ENCODE measurements at regions not wholly inside any gene's neighbourhood (a gene's known extent, or its start where the extent isn't known, plus 50 kb on each side); places are given as distances from the start of the nearest gene placed in this dataset.

- no peak for DNase-seq
Measured at GRCh38 chr11:127340438-127340837, 339.9 kb upstream of the KIRREL3 start.

- DNase-seq = no peak
Measured at GRCh38 chr11:127339376-127339775, 338.8 kb upstream of the KIRREL3 start.

GRCh38 chr11:127338380-127339259 is 338.1 kb upstream of the KIRREL3 start:
- no peak for DNase-seq

DNA sequence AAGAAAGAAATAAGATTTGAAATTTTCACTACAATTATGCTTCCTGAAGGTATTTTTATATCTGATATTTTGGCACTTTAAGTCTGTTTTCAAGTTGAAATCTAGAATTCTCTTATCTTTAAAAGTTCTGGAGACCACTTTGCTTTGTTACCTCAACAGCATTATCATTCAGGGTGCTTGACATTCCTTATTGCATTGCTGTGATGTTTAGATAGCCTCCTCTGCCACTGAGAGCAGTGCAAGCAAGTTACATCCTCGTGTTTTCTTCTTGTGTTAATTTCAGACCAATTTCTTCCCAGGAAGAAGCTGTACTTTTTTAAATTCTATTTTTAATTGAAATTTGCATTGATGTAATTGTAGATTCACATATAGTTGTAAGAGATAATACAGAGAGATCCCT is 333.9 kb upstream of the KIRREL3 start:
- no peak for DNase-seq

DNA sequence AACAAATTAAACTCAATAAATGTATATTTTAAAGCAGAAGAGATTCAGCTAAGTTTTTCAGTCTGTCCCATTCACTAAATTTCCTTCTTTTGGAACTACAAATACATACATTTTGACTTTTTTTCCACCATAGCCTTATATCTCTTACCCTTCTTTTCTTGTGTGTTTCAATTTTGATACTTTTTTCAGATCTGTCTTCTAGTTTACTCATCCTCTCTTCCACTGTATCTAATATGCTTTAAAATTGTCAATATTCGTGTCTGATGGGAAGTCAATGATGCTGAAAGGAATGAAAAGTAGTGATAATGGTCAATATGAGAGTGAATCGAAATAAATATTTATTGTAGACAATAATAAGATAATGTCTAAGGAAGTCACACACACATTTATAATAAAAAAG is 332.3 kb upstream of the KIRREL3 start:
- no peak for DNase-seq

DNA sequence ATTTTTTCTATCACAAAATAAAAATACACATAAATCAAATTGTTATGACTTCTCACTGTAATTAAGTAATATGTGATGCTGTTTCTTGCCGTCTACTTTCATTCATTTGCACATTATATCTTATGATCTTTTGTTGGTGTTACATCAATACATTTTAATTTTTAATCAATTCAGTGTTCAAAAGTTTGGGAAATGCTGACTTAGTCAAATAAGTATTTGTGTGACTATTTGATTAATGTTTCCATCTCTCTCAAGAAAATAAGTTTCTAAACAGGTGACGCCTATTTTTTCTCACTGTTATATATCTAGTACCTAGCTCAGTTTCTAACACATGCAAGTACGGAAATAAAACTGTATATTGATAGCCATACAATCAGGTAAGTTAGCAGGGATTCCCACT is 329.5 kb upstream of the KIRREL3 start:
- DNase-seq = no peak

GRCh38 chr11:127308291-127308690 is 307.7 kb upstream of the KIRREL3 start:
- DNase-seq = no peak

DNA sequence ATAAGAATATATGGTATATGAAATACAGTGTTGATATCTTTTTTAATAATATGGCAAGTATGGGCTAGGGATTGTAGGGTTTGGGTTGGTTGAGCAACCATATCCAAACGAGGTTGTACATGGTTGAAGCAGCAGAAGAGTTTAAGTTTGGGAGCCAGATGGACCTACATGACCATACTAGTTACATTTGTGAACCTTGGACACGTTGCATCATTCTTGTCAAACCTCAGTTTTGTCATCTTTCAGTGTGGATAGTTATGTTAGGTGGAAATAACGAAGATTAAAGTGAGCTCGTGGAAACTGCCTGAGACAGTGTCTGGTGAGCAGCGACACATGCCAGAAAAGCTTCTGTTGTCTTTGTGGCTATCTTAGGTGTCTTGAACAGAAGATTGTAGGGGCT is 307.1 kb upstream of the KIRREL3 start:
- DNase-seq = no peak

DNA sequence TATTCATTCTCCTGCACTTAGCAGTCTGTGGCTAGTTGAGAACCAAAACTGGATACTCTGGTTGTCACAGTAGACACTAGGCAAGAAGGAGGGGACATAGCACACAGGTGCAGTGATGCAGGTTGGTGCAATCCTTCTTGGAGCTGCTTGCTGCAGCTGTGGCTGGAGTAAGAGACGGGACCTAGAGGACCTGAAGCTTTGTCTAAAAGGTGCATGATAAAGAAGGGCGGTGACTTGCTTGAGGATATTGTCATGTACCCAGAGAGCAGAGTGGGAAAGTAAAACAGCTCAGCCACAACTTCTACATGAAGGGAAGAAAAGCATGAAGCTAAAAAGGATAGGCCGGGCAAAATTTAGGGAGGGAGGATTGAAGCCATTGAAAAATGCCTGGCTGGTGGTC is 304.1 kb upstream of the KIRREL3 start:
- no peak for DNase-seq

DNA sequence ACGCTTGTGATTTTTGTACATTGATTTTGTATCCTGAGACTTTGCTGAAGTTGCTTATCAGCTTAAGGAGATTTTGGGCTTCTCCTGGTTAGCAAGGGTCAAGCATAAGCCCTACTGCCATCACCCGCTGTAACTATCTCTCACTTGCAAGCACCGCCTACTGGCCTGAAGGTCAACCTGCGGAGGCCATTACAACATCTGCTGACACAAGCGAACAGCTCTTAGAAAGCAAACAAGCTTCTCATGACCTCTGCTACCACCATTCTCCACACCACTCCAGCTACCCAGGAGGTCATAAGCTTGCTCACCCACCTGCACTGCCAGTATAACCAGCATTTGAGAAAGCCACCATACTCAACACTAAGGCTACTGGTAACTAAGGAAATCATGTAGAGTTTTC is 288.4 kb upstream of the KIRREL3 start:
- no peak for DNase-seq

- no peak for DNase-seq
Measured at GRCh38 chr11:127281534-127281933, 281.0 kb upstream of the KIRREL3 start.

DNA sequence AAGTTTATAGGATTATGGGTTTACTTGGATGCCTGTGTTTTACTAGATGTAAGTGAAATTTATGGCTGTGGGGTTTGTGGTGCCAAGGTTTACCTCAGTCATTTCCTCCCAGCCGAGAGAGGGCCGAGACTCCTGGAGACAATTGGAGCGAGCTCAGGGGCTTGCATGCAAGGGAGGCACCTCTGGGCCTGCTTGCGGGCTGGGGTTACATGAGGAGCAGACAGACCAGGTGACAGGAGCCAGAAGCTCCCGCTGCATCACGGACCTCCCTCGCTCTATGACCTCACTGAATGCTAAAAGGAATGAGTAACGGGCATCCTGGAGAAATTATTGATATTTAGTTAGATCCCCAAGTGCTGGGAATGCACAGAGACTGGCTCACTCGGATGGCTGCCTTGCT is 275.2 kb upstream of the KIRREL3 start:
- DNase-seq = no peak

GRCh38 chr11:127274328-127274676 is 273.7 kb upstream of the KIRREL3 start:
- DNase-seq = no peak

DNA sequence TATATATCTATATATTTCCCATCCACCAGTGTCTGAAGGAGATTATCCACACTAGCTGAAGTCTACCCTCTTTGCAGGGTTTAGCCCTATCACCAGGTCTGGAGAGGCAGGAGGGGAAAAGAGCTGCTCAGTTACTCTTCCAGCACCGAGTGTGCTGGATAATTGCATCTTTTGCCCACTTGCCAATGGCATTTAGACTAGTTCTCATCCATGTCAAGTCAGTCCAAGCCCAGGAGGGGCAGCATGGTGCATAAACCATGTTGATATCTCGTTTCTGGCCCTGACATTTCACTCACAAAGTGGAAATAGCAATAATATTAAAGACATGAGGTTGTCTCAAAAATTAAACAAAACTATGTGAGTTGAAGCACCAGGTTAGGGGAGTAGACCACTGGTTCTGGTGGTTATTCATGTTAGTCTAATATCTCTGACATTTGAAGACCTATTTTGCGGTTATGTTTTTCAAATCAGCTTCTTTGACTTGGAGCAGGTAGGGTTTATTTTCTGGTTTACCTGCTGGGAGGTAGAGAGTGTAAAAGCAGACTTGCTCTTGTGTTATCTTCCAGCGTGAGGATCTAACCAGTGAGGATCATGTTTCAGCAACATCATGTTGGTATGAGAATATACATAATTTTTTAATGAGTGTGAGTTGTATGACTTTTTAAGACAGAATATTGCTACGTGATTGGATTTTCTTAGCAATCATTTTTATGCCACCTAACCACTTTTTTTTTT is 273.2 kb upstream of the KIRREL3 start:
- no peak for DNase-seq

GRCh38 chr11:127270851-127271250 is 270.3 kb upstream of the KIRREL3 start:
- no peak for DNase-seq

DNA sequence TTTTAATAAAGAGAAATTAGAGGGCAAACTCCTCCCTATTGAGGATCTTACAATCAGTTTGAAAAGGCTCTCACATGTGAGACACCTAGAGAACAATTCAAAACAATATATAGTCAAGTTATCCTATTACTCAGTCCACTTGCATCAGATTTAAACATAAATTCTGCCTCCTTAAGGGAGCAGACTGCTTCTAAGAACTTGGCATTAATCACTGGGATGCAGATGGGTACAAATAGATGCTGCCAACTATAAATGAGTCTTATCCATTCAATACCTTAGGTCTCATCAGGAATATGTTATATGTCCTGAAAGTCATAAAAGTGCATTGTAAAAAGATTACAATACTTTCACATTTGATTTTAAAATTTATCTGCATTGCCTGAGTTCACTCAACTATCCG is 269.3 kb upstream of the KIRREL3 start:
- DNase-seq = no peak

DNA sequence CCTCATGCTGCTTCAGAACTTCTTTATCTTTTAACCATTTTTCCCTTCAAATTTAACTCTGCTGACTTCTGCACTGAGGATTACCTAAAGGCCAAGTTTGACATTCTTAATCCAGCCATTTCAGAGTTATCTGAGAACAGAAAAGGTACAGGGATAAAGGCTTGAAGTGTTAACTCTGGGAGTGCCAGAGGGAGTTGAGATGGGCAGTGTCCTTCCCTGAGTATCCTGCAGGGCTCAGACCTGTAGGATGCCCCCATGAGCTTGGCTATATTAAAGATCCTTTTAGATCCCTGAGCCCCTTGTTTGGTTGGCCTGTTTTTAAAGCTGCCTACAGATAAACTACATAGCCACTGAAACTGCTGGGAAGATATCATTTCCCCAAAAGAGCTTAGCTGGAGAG is 268.4 kb upstream of the KIRREL3 start:
- no peak for DNase-seq

- no peak for DNase-seq
Measured at GRCh38 chr11:127268521-127268920, 268.0 kb upstream of the KIRREL3 start.

DNA sequence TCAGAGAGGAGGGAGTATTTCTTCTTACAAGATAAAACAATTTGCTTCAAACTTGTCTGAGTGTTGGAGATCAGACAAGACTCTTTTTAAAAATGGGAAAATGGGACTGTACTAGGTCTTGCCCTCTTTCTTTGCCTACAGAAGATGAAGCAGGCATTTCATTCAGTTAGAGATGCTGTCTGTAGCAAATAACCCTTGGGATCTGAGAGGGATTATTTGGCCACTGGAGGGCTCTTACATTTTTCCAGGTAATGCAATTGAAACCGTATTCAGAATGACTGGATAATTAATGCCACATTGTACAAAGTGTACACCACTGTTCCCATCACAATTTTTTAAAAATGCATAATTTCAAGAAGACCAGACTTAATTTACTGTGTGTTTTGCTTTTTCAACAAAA is 258.5 kb upstream of the KIRREL3 start:
- DNase-seq = no peak

GRCh38 chr11:127255209-127255608 is 254.6 kb upstream of the KIRREL3 start:
- DNase-seq = no peak

DNA sequence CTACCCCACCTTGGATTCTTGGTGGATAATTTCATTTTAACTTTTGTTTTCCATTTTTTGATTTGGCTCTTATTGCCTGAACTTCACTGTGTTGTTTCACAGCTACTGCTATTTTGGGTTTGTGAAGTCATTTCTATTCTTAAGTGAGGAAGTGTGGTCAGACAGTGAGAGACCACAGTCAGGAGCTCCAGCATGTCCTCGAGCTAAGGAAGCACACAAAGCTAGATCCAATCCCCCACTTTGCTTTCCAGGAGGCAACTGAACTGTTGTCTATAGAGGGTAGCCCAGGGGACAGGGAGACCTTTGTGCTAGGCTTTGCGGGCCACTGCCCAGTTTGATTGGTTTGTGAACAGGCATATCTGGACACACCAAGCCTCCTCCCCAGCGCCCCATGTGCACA is 251.8 kb upstream of the KIRREL3 start:
- no peak for DNase-seq

DNA sequence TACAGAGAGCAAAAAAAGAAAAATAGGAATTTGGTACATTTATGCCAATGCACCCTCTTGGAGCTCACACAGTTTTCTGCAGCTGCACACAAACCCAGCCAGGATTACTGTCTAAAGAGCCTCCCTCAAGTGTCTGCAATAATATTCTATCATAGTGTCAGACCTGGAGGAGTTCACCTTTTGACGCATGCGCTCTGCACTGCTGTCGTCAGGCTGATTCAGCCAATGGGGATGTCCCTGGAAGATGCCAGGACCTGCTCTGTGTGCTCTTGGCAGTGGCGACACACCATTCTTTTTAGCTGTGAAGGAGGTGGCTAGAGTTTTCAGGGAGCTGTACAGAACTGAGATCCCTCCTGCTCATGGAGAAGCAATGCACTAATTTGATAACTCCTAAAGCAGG is 249.0 kb upstream of the KIRREL3 start:
- DNase-seq = no peak

DNA sequence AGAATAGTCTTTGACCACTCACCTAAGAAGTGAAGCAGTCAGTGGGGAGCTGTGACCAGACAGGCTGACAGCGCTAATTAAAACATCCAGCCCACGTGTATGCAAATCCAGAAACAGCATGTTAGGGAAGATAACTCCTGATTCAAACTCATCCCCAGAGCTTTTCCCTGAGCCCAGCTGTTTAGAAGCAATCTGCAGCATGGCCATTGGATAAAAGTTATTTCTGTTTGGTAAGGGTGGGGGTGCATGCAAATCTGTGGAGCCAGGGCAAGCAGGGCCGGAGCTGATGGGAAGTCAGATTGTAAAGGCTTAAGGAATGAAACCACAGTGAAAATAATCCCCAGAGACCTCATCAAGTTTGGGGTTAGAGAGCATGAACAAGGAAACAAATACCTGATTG is 247.9 kb upstream of the KIRREL3 start:
- DNase-seq = no peak

GRCh38 chr11:127247261-127247851 is 246.8 kb upstream of the KIRREL3 start:
- peak; percentile 12 for DNase-seq

Measured in NCI-H2171 treated with DMSO at 0.1 percent for 48 hours (cell line).